Middle frontal gyrus (tissue), 1 donor: ENCODE measurements at regions not wholly inside any gene's neighbourhood (a gene's known extent, or its start where the extent isn't known, plus 50 kb on each side); places are given as distances from the start of the nearest gene placed in this dataset.

Source experiments
- DNase-seq: peaks from one replicate; pipeline ENCODE4 v3.0.0-alpha.2; 2015; ENCODE audit warnings: low spot score; ENCODE audit errors: extremely low spot score

- DNase-seq: no peak
Measured at GRCh38 chr10:20956843-20957242, 59.7 kb upstream of the NEBL start.

GRCh38 chr10:20955355-20955893 lies 58.3 kb upstream of the NEBL start:
- no peak for DNase-seq

- no peak for DNase-seq
Measured at GRCh38 chr10:20954519-20954918, 57.4 kb upstream of the NEBL start.

GRCh38 chr10:20953120-20953519 lies 56.0 kb upstream of the NEBL start:
- no peak for DNase-seq

- DNase-seq: no peak
Measured at GRCh38 chr10:20949967-20950366, 52.9 kb upstream of the NEBL start.

- DNase-seq: no peak
Measured at GRCh38 chr10:20948686-20949327, 51.7 kb upstream of the NEBL start.
